ENCODE measurements at regions not wholly inside any gene's neighbourhood (a gene's known extent, or its start where the extent isn't known, plus 50 kb on each side); places are given as distances from the start of the nearest gene placed in this dataset.

DNA sequence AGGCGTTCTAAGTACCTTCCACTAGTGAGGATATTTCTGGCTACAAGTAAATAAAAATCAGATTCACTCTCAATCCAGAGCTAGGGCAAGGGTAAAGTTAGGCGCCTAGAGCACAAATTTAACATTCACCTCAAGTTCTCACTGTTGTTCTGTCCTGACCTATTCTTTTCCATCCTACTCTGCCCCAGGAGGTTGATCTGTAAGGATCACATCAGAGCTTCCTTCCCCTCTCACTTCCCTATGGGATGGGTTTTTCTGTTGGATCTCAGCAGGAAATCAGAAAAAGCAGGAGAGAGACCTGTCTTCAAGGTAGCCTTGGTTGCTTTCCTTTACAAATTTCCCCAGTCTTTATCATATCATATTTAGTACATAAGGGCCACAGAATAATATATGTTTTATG, 316.7 kb downstream of the GABRG2 start:
- Mint-ChIP-seq H3K27me3 (no peaks in the 10 kb centered on the region), H3K4me1 (no peaks in the 10 kb centered on the region), H3K27ac (no peak overlapping the region), H3K9me3 (peaks cover 9% of the 10 kb centered on the region), H3K36me3 (no peaks in the 10 kb centered on the region), H3K4me3 (no peak overlapping the region)
- CTCF ChIA-PET: no interaction called here
- DNase-seq: no peak

DNA sequence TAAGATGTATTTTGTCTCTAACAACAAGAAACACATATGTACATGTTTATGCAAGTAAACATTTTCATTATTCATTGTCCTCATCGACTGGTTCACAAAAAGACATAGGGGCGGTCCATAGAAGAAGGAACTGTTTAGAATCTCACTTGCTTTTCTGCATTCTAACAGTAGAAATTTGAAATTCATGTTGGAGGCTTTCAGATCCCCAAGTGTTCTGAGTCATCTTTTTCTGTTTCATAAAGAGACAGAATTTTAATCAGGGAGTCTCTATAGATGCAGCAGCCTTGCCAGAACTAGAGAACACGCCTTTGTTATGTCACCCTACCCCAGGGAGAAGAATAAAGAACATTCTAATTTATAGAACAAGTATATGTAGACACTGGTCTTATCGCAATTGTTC, 324.3 kb downstream of the GABRG2 start:
- DNase-seq: no peak
- no peaks in the 10 kb centered on the region for H3K36me3 Mint-ChIP-seq
- H3K27me3 Mint-ChIP-seq: no peaks in the 10 kb centered on the region
- CTCF ChIA-PET: no interaction called here
- peaks cover 7% of the 10 kb centered on the region for H3K9me3 Mint-ChIP-seq
- no peak overlapping the region for H3K4me3 Mint-ChIP-seq
- no peaks in the 10 kb centered on the region for H3K4me1 Mint-ChIP-seq
- H3K27ac Mint-ChIP-seq: no peak overlapping the region

DNA sequence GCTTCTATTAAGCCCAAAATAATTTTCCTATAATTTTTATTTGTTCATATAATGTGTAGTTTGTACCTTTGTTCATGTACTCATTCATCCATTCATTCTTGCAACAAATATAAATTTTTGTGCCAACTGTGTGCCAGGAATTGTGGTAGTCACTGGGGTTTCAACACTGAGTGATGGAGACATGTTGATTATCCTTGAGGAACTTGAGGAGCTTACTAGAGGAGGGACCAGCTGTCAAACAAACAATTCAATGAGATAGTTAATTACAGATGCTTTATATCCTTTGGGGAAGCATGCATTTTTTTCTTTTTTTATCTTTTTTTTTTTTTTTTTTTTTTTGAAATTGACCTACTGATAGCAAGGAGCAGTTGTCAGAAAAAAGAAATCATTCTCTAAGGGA, 324.8 kb downstream of the GABRG2 start:
- no peaks in the 10 kb centered on the region for H3K36me3 Mint-ChIP-seq
- H3K4me3 Mint-ChIP-seq: no peak overlapping the region
- H3K27ac Mint-ChIP-seq: no peak overlapping the region
- CTCF ChIA-PET: no interaction called here
- H3K9me3 Mint-ChIP-seq: peaks cover 6% of the 10 kb centered on the region
- H3K4me1 Mint-ChIP-seq: no peaks in the 10 kb centered on the region
- H3K27me3 Mint-ChIP-seq: no peaks in the 10 kb centered on the region
- DNase-seq: no peak

DNA sequence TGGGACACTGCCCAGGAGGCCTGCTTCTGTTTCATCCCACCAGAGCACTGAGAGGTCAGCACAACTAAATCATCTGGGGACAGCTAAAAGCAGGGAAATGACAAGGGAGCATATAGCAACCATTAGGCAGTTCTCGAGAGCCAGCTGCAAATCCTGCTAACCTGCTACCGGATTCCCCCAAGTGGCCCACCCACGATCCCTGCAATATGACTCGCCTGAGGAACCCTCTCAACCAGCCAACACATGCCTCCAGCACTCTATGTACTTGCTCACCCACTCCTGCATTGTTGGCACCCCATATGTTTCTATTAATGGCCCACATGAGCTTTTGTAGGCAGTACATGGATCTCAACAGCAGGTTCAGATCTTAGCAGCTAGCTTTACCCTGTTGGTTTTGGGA, 326.0 kb downstream of the GABRG2 start:
- no peak overlapping the region for H3K27ac Mint-ChIP-seq
- no peak for DNase-seq
- CTCF ChIA-PET: no interaction called here

DNA sequence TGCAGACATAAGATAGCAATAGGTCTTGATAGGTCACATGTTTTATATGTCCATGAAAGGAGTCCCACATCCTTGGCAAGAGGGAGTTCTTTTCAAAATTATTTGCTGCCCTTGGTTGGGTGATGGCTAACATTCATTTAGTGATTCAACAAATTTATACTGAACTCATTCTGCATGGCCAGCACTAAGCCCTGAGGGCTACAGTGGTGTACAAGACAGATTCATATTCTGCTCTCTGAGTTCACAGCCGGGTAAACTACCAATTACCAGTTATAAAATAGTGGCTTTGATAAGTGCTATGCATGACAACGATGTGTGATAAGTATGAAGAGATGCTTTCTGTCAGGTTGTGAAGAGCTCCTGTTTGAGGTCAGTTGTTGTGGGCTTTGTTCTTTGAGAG, 340.0 kb downstream of the GABRG2 start:
- Mint-ChIP-seq H3K36me3 (no peaks in the 10 kb centered on the region), H3K27me3 (no peaks in the 10 kb centered on the region), H3K4me3 (no peak overlapping the region), H3K4me1 (no peaks in the 10 kb centered on the region), H3K9me3 (peaks cover 4% of the 10 kb centered on the region), H3K27ac (no peak overlapping the region)
- CTCF ChIA-PET: no interaction called here
- no peak for DNase-seq

More for the DNA sequence above, 326.0 kb downstream of the GABRG2 start:
- Mint-ChIP-seq H3K9me3 (peaks cover 4% of the 10 kb centered on the region), H3K36me3 (no peaks in the 10 kb centered on the region), H3K4me3 (no peak overlapping the region), H3K27me3 (no peaks in the 10 kb centered on the region), H3K4me1 (no peaks in the 10 kb centered on the region)

DNA sequence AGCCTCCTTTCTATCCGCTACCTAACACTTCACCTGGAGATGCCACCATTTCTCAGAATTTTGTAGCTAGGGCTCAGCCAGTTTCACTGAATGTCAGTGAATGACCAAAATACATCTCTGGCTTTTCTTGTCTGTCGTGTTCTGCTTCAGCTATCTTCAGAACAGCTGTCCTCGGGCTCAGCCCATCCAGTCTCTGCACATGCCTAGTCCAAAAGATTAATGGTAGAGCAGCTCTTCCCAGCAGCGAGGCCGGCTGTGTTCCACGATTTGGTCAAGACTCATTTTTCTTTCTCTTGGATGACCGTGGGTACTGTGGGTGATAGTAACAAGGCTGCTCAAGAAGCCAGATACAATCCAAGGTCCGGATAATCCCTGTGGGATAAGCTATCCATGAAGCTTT, 342.8 kb downstream of the GABRG2 start:
- peaks cover 11% of the 10 kb centered on the region for H3K9me3 Mint-ChIP-seq
- H3K4me1 Mint-ChIP-seq: no peaks in the 10 kb centered on the region
- H3K27me3 Mint-ChIP-seq: no peaks in the 10 kb centered on the region
- CTCF ChIA-PET: no interaction called here
- no peak overlapping the region for H3K4me3 Mint-ChIP-seq
- no peak for DNase-seq
- H3K27ac Mint-ChIP-seq: no peak overlapping the region
- no peaks in the 10 kb centered on the region for H3K36me3 Mint-ChIP-seq

DNA sequence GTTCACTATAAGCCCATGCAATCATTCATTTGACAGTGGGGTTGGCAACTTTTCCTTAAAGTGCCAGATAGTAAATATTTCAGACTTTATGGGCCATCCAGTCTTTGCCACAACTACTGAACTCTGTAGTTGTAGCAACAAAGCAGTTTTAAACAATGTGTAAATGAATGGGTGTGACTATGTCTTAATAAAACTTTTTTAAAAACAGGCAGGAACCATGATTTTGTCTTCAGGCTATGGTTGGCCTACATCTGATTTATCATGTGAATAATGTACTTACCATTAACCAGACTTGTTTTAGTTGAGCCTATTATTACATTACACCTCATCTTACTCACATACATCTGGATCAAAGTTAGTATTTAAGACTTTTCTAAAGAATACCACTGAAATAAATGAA, 361.6 kb downstream of the GABRG2 start:
- H3K9me3 Mint-ChIP-seq: no peaks in the 10 kb centered on the region
- no peak for DNase-seq
- no peak overlapping the region for H3K4me3 Mint-ChIP-seq
- no peaks in the 10 kb centered on the region for H3K27me3 Mint-ChIP-seq
- H3K36me3 Mint-ChIP-seq: no peaks in the 10 kb centered on the region
- CTCF ChIA-PET: no interaction called here
- no peaks in the 10 kb centered on the region for H3K4me1 Mint-ChIP-seq
- H3K27ac Mint-ChIP-seq: no peak overlapping the region

DNA sequence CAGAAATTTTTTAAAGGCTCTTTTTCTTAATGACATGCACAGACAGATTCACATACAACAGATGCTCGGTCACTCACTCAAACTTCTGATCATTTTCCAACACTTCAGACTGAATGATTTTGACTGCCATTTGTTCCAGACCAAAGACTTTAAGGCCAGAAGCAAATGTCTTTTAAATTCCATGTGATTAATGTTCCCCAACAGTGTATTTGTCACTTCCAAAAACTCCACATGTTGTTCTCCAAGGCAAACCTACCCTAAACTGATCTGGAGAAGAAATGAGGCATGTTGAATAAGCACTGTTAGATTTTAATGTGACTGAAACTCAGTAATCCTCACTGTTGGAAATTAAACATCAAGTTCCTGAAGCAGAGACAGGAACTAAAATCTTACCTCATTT, 366.7 kb downstream of the GABRG2 start:
- Mint-ChIP-seq H3K36me3 (no peaks in the 10 kb centered on the region), H3K4me3 (no peak overlapping the region), H3K27me3 (no peaks in the 10 kb centered on the region), H3K9me3 (peaks cover 5% of the 10 kb centered on the region), H3K27ac (no peak overlapping the region), H3K4me1 (no peaks in the 10 kb centered on the region)
- no peak for DNase-seq
- CTCF ChIA-PET: no interaction called here

DNA sequence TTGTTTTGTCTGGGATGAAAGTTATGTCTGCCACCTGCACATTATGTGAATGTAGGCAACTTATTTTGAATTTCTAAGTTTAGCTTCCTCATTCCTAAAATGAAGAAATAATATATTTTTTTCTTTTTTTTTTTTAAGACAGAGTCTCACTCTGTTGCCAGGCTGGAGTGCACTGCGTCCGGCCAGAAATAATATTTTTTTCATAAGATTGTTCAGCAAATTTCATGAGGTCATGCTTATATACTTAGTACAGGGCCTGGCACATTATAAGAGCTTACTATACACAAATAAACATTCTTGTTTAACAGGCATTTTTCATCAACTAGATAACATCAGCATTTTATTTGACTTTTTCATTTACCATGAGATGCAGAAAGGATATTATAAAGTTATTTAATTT, 368.5 kb downstream of the GABRG2 start:
- Mint-ChIP-seq H3K9me3 (peaks cover 6% of the 10 kb centered on the region), H3K27me3 (no peaks in the 10 kb centered on the region), H3K36me3 (no peaks in the 10 kb centered on the region), H3K4me1 (no peaks in the 10 kb centered on the region), H3K4me3 (no peak overlapping the region), H3K27ac (no peak overlapping the region)
- CTCF ChIA-PET: no interaction called here
- DNase-seq: no peak

DNA sequence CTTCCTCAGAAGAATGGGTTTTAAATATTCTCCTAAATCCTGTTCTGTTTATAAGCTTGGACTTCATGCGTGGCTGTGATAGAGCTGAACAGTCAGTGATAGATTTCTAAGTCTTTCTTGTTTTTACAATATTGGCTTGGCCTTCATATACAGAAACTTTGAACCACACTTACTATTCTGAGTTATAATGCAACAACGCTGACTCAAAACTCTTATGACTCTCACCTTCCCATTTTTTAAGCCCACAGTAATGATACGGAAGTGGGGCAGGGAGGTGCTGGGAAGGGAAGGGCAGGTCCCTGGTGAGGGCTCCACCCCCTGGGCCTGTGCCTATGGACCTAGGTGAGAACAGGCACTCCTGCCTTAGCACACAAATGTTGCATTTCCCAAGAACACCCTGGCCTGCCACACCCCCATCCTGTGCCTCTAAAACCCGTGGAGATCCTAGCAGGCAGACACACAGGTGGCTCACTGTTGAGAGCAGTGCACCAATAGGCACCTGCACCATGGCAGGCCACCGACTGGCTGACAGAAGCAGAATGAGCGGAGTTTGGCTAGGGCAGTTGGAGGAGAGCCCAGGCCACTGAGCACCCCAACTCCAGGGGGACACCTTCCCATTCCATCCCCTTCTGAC, 376.7 kb downstream of the GABRG2 start:
- Mint-ChIP-seq H3K27ac (no peak overlapping the region), H3K36me3 (no peaks in the 10 kb centered on the region), H3K4me1 (no peaks in the 10 kb centered on the region), H3K9me3 (peaks cover 7% of the 10 kb centered on the region), H3K27me3 (no peaks in the 10 kb centered on the region), H3K4me3 (no peak overlapping the region)
- CTCF ChIA-PET: no interaction called here
- DNase-seq: no peak

DNA sequence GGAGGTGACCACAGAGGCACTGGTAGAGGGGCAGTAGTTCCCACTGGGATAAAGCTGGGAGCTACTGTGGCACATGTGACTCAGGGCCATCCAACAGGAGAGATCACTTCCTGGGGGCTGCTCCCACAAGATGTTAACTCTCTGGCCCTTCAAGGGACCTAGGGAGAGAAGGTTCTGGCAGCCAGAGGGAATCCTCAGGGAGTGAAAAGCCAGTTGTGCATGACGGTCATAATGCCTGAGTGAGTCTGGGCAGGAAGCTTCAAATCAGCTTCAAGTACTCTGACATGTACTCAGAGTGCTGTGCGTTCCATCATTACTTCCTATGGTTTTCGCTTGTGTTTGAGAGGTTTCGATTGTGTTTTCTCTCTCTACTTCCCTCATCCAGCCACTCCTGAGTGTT, 388.5 kb downstream of the GABRG2 start:
- Mint-ChIP-seq H3K9me3 (peaks cover 24% of the 10 kb centered on the region), H3K4me1 (no peaks in the 10 kb centered on the region), H3K36me3 (no peaks in the 10 kb centered on the region), H3K4me3 (no peak overlapping the region), H3K27ac (no peak overlapping the region), H3K27me3 (no peaks in the 10 kb centered on the region)
- CTCF ChIA-PET: no interaction called here
- DNase-seq: no peak

DNA sequence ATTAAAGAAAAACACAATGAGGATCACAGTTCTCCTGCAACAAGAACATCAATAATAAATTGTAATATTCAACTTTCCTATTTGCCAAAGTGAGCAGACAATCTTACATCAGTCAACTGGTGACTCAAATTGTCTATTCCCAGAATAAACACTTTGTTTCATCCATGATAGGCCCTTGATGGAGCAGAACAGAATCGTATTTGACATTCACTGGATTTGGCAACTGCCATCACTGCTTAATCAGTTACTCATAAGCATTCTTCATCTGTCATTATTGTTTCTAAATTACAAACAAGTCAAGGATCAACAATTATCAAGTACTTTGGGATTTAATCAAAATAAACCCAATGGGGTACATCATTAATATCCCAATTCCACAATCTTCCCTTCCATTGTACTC, 398.4 kb downstream of the GABRG2 start:
- Mint-ChIP-seq H3K27me3 (no peaks in the 10 kb centered on the region), H3K9me3 (peaks cover 9% of the 10 kb centered on the region), H3K27ac (no peak overlapping the region), H3K4me3 (no peak overlapping the region), H3K4me1 (no peaks in the 10 kb centered on the region), H3K36me3 (no peaks in the 10 kb centered on the region)
- no peak for DNase-seq
- CTCF ChIA-PET: no interaction called here

DNA sequence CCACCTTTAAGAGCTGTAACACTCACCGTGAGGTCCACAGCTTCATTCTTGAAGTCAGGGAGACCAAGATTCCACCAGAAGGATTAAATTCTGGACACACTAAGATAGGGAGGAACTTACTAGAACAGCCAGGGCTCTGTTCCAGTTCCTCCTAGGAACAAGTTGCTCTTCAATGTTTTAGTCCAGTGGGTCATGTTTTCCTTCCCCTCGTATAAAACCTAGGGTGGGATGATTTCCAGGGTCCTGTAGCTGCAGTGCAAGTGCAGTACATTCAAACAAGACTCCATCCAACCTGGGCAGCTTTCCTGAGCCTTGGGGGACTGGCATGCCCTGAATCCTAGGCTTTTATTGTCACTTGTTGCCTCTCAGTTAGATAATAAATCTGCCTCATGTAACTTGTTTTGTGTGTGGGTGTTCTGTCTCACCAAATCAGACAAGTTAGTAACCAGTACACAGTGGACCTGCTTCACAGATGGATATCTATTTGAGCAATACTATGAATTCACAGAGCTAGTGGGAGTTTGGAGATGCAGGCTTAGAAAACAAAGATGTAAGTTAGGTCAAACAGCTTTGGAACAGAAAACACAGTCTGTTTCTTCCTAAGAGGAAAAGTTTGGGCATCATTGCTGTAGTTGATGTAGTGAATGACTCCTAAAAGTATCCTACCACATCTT, 405.6 kb downstream of the GABRG2 start:
- no peak for DNase-seq
- CTCF ChIA-PET: no interaction called here
- Mint-ChIP-seq H3K9me3 (no peaks in the 10 kb centered on the region), H3K4me3 (no peak overlapping the region), H3K27me3 (no peaks in the 10 kb centered on the region), H3K4me1 (no peaks in the 10 kb centered on the region), H3K27ac (no peak overlapping the region), H3K36me3 (no peaks in the 10 kb centered on the region)

DNA sequence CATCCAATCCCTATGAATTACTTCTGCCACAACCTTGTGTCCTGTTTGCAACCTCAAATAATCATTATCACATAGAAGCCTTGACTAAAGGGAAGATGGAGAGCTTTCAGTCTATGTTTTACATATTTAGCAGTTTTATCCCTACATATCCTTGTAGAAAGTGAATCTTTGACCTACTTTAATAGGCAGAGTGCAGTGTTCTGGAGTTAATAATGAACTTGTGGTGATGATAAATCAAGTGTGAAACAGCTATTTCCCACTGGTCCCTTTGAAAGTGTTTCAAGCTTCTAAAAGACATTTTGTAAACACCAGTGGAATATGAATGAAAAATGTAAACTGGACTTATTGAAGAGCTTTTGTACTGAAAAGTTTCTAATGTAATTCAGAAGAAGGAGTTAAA, 406.7 kb downstream of the GABRG2 start:
- H3K27ac Mint-ChIP-seq: no peak overlapping the region
- H3K27me3 Mint-ChIP-seq: no peaks in the 10 kb centered on the region
- H3K4me3 Mint-ChIP-seq: no peak overlapping the region
- CTCF ChIA-PET: no interaction called here
- no peaks in the 10 kb centered on the region for H3K9me3 Mint-ChIP-seq
- DNase-seq: no peak
- H3K36me3 Mint-ChIP-seq: no peaks in the 10 kb centered on the region
- no peaks in the 10 kb centered on the region for H3K4me1 Mint-ChIP-seq

DNA sequence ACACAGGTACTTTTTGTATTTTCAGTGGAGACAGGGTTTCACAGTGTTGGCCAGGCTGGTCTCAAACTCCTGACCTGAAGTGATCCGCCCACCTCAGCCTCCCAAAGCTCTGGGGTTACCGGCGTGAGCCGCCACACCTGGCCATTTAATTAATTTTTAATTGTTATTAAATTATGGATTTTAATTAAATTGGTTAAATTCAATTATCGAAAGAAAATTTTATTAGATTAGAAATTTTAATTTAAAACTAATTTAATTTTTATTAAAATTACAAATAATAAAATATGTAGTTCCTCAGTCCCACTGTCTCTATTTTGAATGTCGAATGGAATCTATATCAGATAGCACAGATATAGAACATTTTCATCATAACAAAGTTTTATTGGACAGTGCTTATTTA, 416.5 kb downstream of the GABRG2 start:
- no peaks in the 10 kb centered on the region for H3K36me3 Mint-ChIP-seq
- H3K9me3 Mint-ChIP-seq: peaks cover 6% of the 10 kb centered on the region
- no peak for DNase-seq
- H3K27me3 Mint-ChIP-seq: no peaks in the 10 kb centered on the region
- no peak overlapping the region for H3K4me3 Mint-ChIP-seq
- no peaks in the 10 kb centered on the region for H3K4me1 Mint-ChIP-seq
- CTCF ChIA-PET: no interaction called here
- no peak overlapping the region for H3K27ac Mint-ChIP-seq

DNA sequence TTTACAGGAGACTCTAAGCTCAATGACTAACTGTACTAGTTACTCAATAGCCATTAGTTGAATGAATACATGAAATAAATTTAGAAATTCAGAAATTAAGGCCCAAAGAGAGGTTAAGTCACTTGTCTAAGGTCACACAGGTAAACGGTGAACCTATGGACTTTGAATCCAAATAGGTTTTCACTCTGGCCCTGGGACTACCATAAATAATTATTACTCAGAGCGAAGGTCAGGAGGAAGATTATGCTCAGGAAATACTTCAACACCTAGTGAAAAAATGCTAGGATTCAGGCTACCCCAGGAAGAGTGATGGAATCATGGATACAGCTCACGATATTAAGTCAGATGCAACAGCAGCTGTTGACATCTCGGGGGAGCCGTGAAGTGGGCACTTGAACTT, 417.4 kb downstream of the GABRG2 start:
- no peak overlapping the region for H3K27ac Mint-ChIP-seq
- no peaks in the 10 kb centered on the region for H3K27me3 Mint-ChIP-seq
- H3K4me1 Mint-ChIP-seq: no peaks in the 10 kb centered on the region
- no peaks in the 10 kb centered on the region for H3K36me3 Mint-ChIP-seq
- no peak for DNase-seq
- peaks cover 6% of the 10 kb centered on the region for H3K9me3 Mint-ChIP-seq
- no peak overlapping the region for H3K4me3 Mint-ChIP-seq
- CTCF ChIA-PET: no interaction called here
